ENCODE measurements at regions not wholly inside any gene's neighbourhood (a gene's known extent, or its start where the extent isn't known, plus 50 kb on each side); places are given as distances from the start of the nearest gene placed in this dataset.
"Not testable (repeated sequence)": the region's sequence is repeated elsewhere in the genome, so short reads cannot be mapped to it uniquely, and the experiment has no call there.

DNA sequence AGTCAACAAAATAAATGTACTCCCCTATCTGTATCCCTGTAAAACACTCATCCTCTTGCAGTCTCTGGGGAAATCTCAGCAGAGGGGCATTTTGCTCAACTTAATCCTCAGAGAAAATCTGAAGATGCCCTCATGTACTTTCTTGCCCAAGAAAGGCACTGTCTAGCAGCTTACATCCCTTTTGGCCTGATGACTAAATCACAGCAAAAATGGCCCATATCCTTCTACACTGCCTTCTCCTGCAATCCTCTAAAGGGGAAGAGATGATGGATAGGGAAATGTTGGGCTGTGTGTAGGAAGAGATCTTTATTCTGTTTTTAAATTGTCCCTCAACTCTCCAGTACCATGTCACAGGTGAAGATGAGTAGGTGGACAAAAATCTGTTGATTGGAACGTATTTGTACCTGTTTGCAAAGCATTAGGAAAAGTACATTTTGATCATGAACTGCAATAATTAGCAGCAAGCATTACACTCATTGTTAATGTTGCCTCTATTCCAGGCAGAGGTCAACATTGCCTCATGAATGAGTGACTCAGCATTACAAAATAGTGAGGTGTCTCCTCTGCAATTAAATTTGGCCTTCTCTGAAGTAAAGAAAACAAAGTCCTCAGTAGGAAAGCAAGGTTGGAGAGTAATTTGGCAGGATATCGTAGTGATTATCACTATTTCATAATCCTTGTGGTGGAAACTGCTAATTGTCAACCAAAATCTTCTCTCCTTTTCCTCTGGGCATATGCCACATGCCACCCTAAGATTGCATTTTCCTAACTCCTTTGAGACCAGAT is 172.4 kb upstream of the CAND1 start:
- no peaks in the 10 kb centered on the region for H3K4me1 ChIP-seq
- H3K4me3 ChIP-seq: no peak overlapping the region
- no peaks in the 10 kb centered on the region for H3K9me3 ChIP-seq
- no peaks in the 10 kb centered on the region for H3K27me3 ChIP-seq
- no peak overlapping the region for H3K27ac ChIP-seq
- WGBS, 2 donors: 59 to 63% methylated on average over 2 of the region's 2 CpGs
- TF ChIP-seq POLR2A (IDR thresholded peaks at IDR 0.05) (no peak), EP300 (IDR thresholded peaks at IDR 0.05) (peak in 1 of 2 donors; percentile 35)
- TF ChIP-seq, protein P1, sequence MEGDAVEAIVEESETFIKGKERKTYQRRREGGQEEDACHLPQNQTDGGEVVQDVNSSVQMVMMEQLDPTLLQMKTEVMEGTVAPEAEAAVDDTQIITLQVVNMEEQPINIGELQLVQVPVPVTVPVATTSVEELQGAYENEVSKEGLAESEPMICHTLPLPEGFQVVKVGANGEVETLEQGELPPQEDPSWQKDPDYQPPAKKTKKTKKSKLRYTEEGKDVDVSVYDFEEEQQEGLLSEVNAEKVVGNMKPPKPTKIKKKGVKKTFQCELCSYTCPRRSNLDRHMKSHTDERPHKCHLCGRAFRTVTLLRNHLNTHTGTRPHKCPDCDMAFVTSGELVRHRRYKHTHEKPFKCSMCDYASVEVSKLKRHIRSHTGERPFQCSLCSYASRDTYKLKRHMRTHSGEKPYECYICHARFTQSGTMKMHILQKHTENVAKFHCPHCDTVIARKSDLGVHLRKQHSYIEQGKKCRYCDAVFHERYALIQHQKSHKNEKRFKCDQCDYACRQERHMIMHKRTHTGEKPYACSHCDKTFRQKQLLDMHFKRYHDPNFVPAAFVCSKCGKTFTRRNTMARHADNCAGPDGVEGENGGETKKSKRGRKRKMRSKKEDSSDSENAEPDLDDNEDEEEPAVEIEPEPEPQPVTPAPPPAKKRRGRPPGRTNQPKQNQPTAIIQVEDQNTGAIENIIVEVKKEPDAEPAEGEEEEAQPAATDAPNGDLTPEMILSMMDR (IDR thresholded peaks at IDR 0.05): no peak
- DNase-seq (ENCODE audit: low spot score in 2 of 2): no peak
- H3K36me3 ChIP-seq: no peaks in the 10 kb centered on the region

DNA sequence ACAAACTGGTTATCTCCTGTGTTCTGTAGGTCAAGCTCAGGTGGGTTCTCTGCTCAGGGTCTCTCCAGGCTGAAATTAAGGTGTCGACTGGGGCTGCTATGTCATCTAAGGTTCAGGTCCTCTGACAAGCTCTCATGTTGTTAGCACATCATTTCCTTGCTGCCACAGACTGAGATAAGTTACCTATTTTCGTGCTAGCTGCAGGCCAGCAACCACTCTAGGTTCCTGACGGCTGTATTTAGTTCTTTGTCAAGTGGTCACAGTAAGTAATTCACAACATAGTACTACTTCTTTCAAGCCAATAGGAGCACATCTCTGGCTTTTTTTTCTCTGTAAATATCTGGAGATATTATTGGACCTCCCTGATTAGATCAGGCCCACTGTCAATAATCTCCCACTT is 169.3 kb upstream of the CAND1 start:
- no peaks in the 10 kb centered on the region for H3K4me1 ChIP-seq
- H3K27me3 ChIP-seq: no peaks in the 10 kb centered on the region
- no peak overlapping the region for H3K4me3 ChIP-seq
- no peaks in the 10 kb centered on the region for H3K36me3 ChIP-seq
- peaks cover 0 to 4% (median 0%) of the 10 kb centered on the region in 4 donors for H3K9me3 ChIP-seq
- TF ChIP-seq, protein P1 (IDR thresholded peaks at IDR 0.05): no peak
- TF ChIP-seq EP300 (IDR thresholded peaks at IDR 0.05) (no peak), POLR2A (IDR thresholded peaks at IDR 0.05) (no peak)
- no peak overlapping the region for H3K27ac ChIP-seq
- DNase-seq (ENCODE audit: low spot score in 2 of 2): no peak
- 59 to 70% methylated on average over 3 of the region's 3 CpGs for WGBS, 2 donors

DNA sequence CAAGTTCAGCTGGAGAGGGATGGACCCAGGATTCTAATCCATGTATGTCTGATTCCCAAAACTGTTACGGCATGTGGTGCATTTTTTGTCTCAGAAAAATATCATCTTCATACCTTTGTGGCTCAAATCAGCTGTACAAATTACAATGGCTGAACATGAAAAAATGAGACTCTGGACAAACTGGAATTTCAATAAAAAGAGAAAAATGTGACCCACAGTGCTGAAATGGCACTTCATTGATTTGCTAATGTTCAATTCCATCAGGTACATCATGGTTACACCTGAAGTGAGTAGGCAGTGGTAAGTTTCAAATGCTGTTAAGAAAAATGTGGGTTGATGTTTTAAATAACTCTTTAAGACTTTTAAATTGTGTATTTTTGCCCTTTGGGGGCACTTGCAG is 165.6 kb upstream of the CAND1 start:
- H3K9me3 ChIP-seq: peaks cover 0 to 32% (median 2%) of the 10 kb centered on the region in 4 donors
- WGBS, 2 donors: 88 to 92% methylated on average over 1 of the region's 1 CpG
- no peaks in the 10 kb centered on the region for H3K36me3 ChIP-seq
- no peaks in the 10 kb centered on the region for H3K4me1 ChIP-seq
- no peak overlapping the region for H3K27ac ChIP-seq
- TF ChIP-seq POLR2A (IDR thresholded peaks at IDR 0.05) (no peak), EP300 (IDR thresholded peaks at IDR 0.05) (no peak)
- TF ChIP-seq, protein P1 (IDR thresholded peaks at IDR 0.05): no peak
- no peaks in the 10 kb centered on the region for H3K27me3 ChIP-seq
- H3K4me3 ChIP-seq: no peak overlapping the region
- no peak for DNase-seq (ENCODE audit: low spot score in 2 of 2)

DNA sequence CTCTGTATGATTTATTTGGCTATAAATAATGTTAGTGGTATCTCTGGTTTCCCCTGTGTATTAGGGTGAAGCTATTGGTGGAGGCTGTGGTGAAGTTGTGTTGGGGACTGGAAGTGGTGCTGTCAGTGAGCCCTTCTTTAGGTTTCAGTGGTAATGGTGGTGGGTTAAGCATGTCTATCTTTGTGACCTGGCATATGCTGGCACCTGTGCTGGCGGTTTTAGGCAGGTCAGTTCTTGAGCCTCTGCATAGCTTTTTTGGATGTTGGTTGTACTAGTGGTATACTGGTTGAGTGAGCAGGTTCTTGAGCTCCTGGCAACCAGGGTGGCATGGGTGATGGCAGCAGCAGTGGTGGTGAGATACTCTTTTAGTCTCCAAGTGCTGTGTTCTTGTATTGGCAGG is 161.9 kb upstream of the CAND1 start:
- no peak overlapping the region for H3K4me3 ChIP-seq
- TF ChIP-seq POLR2A (IDR thresholded peaks at IDR 0.05): no peak
- TF ChIP-seq EP300 (IDR thresholded peaks at IDR 0.05): no peak
- TF ChIP-seq, protein P1 (IDR thresholded peaks at IDR 0.05): no peak
- WGBS, 2 donors: 69% methylated on average over 1 of the region's 1 CpG
- peaks cover 0 to 32% (median 2%) of the 10 kb centered on the region in 4 donors for H3K9me3 ChIP-seq
- H3K36me3 ChIP-seq: no peaks in the 10 kb centered on the region
- H3K4me1 ChIP-seq: no peaks in the 10 kb centered on the region
- no peaks in the 10 kb centered on the region for H3K27me3 ChIP-seq
- no peak overlapping the region for H3K27ac ChIP-seq
- DNase-seq (ENCODE audit: low spot score in 2 of 2): no peak

DNA sequence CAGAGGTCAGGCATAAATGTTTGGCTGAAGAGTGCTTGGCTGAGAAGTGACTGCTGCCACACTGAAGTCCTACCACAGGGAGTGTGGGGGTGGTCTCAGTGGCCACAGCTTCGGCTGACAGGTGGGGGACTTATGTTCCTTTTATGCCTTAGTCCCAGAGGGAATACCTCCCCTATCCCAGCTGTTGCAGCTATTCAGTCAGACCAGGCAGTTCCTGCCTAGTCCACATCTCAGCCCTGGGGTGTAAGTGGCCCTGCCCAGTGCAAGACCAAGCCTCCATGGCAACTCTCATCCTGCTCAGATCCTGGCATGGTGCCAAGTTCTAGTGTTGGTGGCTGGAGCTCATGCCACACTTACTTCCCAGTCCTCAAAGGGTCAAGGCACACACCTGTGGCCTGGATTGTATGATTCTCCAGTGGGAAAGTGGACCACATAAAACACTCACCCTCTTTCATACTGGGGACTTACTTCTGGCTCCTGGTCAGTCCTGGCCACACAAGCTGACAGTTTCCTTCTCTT is 161.3 kb upstream of the CAND1 start:
- 44 to 50% methylated on average over 1 of the region's 1 CpG for WGBS, 2 donors
- Histone ChIP-seq H3K9me3 (peaks cover 0 to 32% (median 2%) of the 10 kb centered on the region in 4 donors), H3K36me3 (no peaks in the 10 kb centered on the region), H3K27ac (no peak overlapping the region), H3K27me3 (no peaks in the 10 kb centered on the region), H3K4me3 (no peak overlapping the region), H3K4me1 (no peaks in the 10 kb centered on the region)
- DNase-seq (ENCODE audit: low spot score in 2 of 2): no peak
- TF ChIP-seq, protein P1 (IDR thresholded peaks at IDR 0.05): no peak
- TF ChIP-seq POLR2A (IDR thresholded peaks at IDR 0.05) (no peak), EP300 (IDR thresholded peaks at IDR 0.05) (no peak)

DNA sequence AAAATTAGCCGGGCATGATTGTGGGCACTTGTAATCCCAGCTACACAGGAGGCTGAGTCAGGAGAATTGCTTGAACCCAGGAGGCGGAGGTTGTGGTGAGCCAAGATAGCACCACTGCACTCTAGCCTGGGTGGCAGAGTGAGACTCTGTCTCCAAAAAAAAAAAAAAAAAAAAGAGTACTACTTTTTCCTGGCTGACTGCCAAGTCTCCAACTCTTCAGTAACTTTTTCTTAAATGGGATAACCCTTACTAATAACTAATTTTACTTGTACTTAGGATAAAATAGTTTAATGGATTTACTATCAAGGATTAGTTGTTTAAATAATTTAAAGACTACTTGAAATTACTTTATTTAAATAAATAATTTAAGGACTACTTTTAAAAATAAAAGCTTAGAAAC is 158.8 kb upstream of the CAND1 start:
- not testable (repeated sequence) for H3K27ac ChIP-seq; H3K4me3 ChIP-seq; DNase-seq (ENCODE audit: low spot score in 2 of 2); H3K27me3 ChIP-seq; H3K4me1 ChIP-seq; H3K36me3 ChIP-seq
- WGBS, 2 donors: 91 to 93% methylated on average over 2 of the region's 2 CpGs
- peaks cover 0 to 24% (median 2%) of the 10 kb centered on the region in 4 donors for H3K9me3 ChIP-seq

All from tibial nerve (tissue), 4 donors.